SJSA1 (cell line): ENCODE measurements at regions not wholly inside any gene's neighbourhood (a gene's known extent, or its start where the extent isn't known, plus 50 kb on each side); places are given as distances from the start of the nearest gene placed in this dataset.

Source experiments
- DNase-seq, 2 experiments: peaks; one replicate each; pipeline ENCODE4 v3.0.0-alpha.2; 2015 to 2020; ENCODE audit warnings: low spot score in 2 of 2, low read depth in 1 of 2
- H3K27ac ChIP-seq: fragments of 250-450 bp; sonication (Bioruptor Pico); 2 replicates; pipeline ENCODE4 v1.5.1; 2020; ENCODE audit warnings: mild to moderate bottlenecking, moderate library complexity
- H3K27me3 ChIP-seq: fragments of 250-450 bp; sonication (Bioruptor Pico); replicated peaks from 2 replicates; pipeline ENCODE4 v1.5.1; 2020; ENCODE audit warnings: mild to moderate bottlenecking, moderate library complexity
- H3K36me3 ChIP-seq: fragments of 250-450 bp; sonication (Bioruptor Pico); 2 replicates; pipeline ENCODE4 v1.5.1; 2020; ENCODE audit warnings: mild to moderate bottlenecking
- H3K4me1 ChIP-seq: fragments of 250-450 bp; sonication (Bioruptor Pico); replicated peaks from 2 replicates; pipeline ENCODE4 v1.6.1; 2021; ENCODE audit warnings: mild to moderate bottlenecking
- H3K4me3 ChIP-seq: fragments of 250-450 bp; sonication (Bioruptor Pico); 2 replicates; pipeline ENCODE4 v1.5.1; 2020; ENCODE audit warnings: mild to moderate bottlenecking
- H3K9me3 ChIP-seq: fragments of 250-450 bp; sonication (Bioruptor Pico); replicated peaks from 2 replicates; pipeline ENCODE4 v1.5.1; 2020; ENCODE audit warnings: mild to moderate bottlenecking

- Histone ChIP-seq H3K27ac (no peak overlapping the region), H3K4me3 (no peak overlapping the region), H3K4me1 (peaks cover 15% of the 10 kb centered on the region), H3K27me3 (no peaks in the 10 kb centered on the region), H3K36me3 (no peaks in the 10 kb centered on the region), H3K9me3 (no peaks in the 10 kb centered on the region)
- DNase-seq: no peak
Observed at GRCh38 chrX:42098900-42099299, 175.5 kb upstream of the CASK start.

DNA sequence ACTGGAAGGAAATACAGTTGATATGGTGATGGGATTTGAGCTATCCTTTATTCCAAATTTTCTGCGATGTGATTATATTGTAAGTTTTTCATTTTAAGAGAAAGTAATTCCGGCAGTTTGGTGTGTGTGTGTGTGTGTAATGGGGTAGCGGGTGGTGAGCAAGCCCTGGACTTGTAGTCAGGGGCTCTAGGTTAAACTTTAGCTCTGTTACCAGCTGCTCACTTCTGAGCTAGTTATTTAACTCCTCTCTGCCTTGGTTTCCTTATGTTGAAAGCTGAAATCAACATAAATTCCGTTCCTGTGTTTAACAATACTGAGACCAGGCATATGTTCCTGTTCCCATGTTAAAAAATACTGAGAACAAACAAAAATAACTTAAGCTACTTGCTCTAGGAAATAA lies 174.1 kb upstream of the CASK start:
- Histone ChIP-seq H3K36me3 (no peaks in the 10 kb centered on the region), H3K4me1 (peaks cover 16% of the 10 kb centered on the region), H3K9me3 (no peaks in the 10 kb centered on the region), H3K27me3 (no peaks in the 10 kb centered on the region), H3K4me3 (no peak overlapping the region), H3K27ac (no peak overlapping the region)
- no peak for DNase-seq

DNA sequence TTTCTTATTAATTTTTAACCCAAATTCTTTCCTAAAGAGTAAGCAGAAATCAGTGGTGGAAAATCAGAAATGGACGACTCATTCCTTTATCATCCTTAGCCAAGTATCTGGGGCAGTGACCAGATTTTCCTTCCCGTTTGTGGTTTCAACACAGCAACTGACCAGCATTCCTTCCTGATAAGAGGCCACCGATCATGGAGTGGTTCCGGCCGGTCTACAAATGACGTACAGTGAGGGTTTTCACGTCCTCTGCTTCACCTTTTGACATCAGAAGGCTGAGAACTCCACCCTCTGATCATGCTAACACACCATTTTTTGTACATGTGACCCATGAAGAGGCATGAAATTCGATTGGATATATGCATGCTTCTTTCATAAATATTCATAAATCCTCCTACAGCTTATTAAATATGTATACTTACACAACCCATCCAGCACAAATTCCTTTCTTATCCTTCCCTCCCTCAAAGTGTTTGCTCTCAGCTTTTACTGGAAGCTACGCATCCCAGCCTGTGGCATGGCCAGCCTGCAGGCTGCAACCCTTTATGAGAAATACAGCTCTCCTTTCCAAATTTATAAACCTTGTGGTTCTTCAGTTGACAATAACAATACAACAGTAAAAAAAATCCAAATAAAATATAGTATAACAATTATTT lies 173.0 kb upstream of the CASK start:
- Histone ChIP-seq H3K27me3 (no peaks in the 10 kb centered on the region), H3K27ac (peak overlapping the region; percentile 64), H3K9me3 (no peaks in the 10 kb centered on the region), H3K4me1 (peaks cover 16% of the 10 kb centered on the region), H3K36me3 (no peaks in the 10 kb centered on the region), H3K4me3 (no peak overlapping the region)
- DNase-seq: peak; percentile 28 to 48

- DNase-seq: no peak
- Histone ChIP-seq H3K9me3 (no peaks in the 10 kb centered on the region), H3K4me3 (peak overlapping the region; percentile 9), H3K4me1 (peaks cover 16% of the 10 kb centered on the region), H3K36me3 (no peaks in the 10 kb centered on the region), H3K27me3 (no peaks in the 10 kb centered on the region), H3K27ac (peak overlapping the region; percentile 82)
Observed at GRCh38 chrX:42094218-42094617, 170.9 kb upstream of the CASK start.

DNA sequence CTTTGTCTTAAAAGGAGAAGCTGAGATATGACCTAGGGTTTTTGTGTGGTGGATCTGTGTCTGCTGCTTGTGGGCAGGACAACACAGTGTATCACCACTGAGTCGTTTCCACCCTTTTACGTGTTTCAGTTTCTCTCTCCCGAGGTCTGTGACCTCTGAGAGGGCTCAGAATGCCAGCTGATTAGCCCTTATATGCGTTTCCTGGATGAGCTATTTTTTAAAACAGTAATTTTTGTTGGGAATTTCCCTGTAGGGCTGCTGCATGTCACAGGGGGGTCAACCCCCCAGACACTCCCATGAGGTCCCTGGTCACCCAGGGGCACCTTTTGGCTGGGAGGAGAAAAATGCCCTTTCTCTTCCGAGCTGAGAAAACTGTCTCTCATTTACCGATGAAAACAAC lies 170.4 kb upstream of the CASK start:
- Histone ChIP-seq H3K27me3 (no peaks in the 10 kb centered on the region), H3K9me3 (no peaks in the 10 kb centered on the region), H3K4me3 (peak overlapping the region; percentile 9), H3K36me3 (no peaks in the 10 kb centered on the region), H3K4me1 (peaks cover 16% of the 10 kb centered on the region), H3K27ac (peak overlapping the region; percentile 82)
- peak; percentile 31 to 36 for DNase-seq

- H3K27me3 ChIP-seq: no peaks in the 10 kb centered on the region
- H3K9me3 ChIP-seq: no peaks in the 10 kb centered on the region
- H3K36me3 ChIP-seq: no peaks in the 10 kb centered on the region
- H3K4me3 ChIP-seq: no peak overlapping the region
- H3K27ac ChIP-seq: no peak overlapping the region
- peaks cover 9% of the 10 kb centered on the region; the same call in 1 of the 2 replicates for H3K4me1 ChIP-seq
- no peak for DNase-seq
Observed at GRCh38 chrX:42090395-42090794, 167.0 kb upstream of the CASK start.

- Histone ChIP-seq H3K4me3 (no peak overlapping the region), H3K27ac (no peak overlapping the region), H3K27me3 (no peaks in the 10 kb centered on the region), H3K4me1 (peaks cover 2% of the 10 kb centered on the region; the same call in 1 of the 2 replicates), H3K9me3 (no peaks in the 10 kb centered on the region), H3K36me3 (no peaks in the 10 kb centered on the region)
- no peak for DNase-seq
Observed at GRCh38 chrX:42089031-42089430, 165.7 kb upstream of the CASK start.

GRCh38 chrX:42087960-42088359 lies 164.6 kb upstream of the CASK start:
- Histone ChIP-seq H3K4me1 (no peaks in the 10 kb centered on the region), H3K9me3 (no peaks in the 10 kb centered on the region), H3K27me3 (no peaks in the 10 kb centered on the region), H3K4me3 (no peak overlapping the region), H3K27ac (no peak overlapping the region), H3K36me3 (no peaks in the 10 kb centered on the region)
- no peak for DNase-seq

DNA sequence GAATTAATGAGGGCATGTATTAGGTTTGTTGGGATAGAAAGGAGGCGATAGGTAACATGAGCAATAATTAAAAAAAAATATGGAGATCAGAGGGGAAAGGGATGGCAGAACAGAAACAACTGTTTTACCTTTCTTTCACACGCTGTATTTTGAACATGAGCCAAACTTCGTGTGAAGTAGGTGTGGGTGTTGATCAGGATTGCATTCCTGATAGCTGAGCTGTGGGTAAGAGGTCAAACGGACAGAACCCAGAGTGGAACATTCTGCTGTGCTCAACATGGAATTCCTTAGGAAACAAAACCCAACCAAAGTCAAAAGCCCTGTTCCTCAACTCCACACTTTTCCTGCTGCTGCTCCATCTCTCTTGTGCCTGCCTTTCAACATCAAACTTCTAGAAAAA lies 162.5 kb upstream of the CASK start:
- Histone ChIP-seq H3K4me3 (no peak overlapping the region), H3K4me1 (no peaks in the 10 kb centered on the region), H3K27me3 (no peaks in the 10 kb centered on the region), H3K27ac (no peak overlapping the region), H3K9me3 (no peaks in the 10 kb centered on the region), H3K36me3 (no peaks in the 10 kb centered on the region)
- no peak for DNase-seq

- Histone ChIP-seq H3K36me3 (no peaks in the 10 kb centered on the region), H3K4me3 (no peak overlapping the region), H3K4me1 (no peaks in the 10 kb centered on the region), H3K9me3 (no peaks in the 10 kb centered on the region), H3K27ac (no peak overlapping the region), H3K27me3 (no peaks in the 10 kb centered on the region)
- no peak for DNase-seq
Observed at GRCh38 chrX:42079968-42080367, 156.6 kb upstream of the CASK start.

DNA sequence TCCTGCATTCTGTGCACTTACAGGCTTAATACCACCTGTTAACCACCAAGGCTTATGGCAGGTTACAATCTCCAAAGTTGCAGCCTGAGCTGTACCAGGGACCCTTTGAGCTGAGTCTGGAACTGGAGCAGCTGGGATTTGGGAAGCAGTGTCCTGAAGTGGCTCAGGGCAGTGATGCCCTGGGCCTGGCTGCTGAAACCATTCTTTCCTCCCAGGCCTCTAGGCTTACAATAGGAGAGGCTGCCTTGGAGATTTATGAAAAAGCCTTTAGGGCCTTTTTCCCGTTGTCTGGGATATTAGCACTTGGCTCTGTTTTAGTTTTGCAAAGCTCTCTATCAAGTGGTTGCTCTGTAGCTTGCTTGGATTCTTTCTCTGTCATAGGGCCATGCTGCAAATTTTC lies 154.3 kb upstream of the CASK start:
- no peaks in the 10 kb centered on the region for H3K9me3 ChIP-seq
- H3K4me3 ChIP-seq: no peak overlapping the region
- no peaks in the 10 kb centered on the region for H3K27me3 ChIP-seq
- no peak overlapping the region for H3K27ac ChIP-seq
- no peak for DNase-seq
- no peaks in the 10 kb centered on the region for H3K36me3 ChIP-seq
- no peaks in the 10 kb centered on the region for H3K4me1 ChIP-seq

DNA sequence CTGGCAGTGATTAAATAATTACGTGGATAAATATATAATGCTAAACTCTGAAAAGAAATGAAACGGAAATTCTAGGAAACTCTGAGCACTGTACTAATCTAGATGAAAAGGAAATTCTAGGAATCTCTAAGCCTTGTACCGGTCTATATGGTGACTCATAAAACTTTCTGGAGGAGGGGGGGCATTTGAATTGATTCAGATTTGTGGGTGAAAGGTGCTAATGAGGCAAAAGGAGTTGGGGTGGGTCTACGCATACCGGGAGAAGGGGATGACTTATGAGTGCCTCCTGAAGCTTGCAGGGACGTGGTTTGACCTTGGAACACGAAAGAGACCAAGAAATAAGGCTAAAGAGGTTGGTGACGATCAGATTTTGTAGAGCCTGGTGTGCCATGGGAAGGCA lies 151.7 kb upstream of the CASK start:
- Histone ChIP-seq H3K9me3 (no peaks in the 10 kb centered on the region), H3K27ac (no peak overlapping the region), H3K27me3 (no peaks in the 10 kb centered on the region), H3K4me3 (no peak overlapping the region), H3K4me1 (no peaks in the 10 kb centered on the region), H3K36me3 (no peaks in the 10 kb centered on the region)
- DNase-seq: no peak

DNA sequence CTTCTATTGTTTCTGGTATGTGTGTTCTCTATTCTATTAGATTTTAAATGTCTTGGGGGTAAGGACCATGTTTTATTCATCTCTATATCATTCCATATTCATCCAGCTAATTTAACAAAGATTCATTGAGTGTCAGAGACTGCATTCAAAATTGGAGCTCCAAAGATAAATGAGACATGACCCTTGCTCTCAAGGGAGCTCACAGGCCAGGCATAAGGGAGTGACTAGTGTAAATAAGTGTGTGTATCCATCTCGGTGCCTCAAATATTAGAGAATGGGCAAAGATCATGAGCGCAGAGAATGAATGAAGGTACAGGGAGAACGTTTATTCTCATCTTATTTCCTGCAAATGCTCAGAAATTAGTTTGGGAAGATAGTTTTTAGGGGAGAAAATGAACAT lies 150.1 kb upstream of the CASK start:
- no peak for DNase-seq
- H3K4me3 ChIP-seq: no peak overlapping the region
- no peaks in the 10 kb centered on the region for H3K36me3 ChIP-seq
- H3K27me3 ChIP-seq: no peaks in the 10 kb centered on the region
- H3K27ac ChIP-seq: no peak overlapping the region
- no peaks in the 10 kb centered on the region for H3K9me3 ChIP-seq
- H3K4me1 ChIP-seq: no peaks in the 10 kb centered on the region

- H3K4me1 ChIP-seq: no peaks in the 10 kb centered on the region
- H3K4me3 ChIP-seq: no peak overlapping the region
- no peaks in the 10 kb centered on the region for H3K9me3 ChIP-seq
- DNase-seq: no peak
- H3K27me3 ChIP-seq: no peaks in the 10 kb centered on the region
- no peak overlapping the region for H3K27ac ChIP-seq
- no peaks in the 10 kb centered on the region for H3K36me3 ChIP-seq
Observed at GRCh38 chrX:42070866-42071265, 147.5 kb upstream of the CASK start.

GRCh38 chrX:42054256-42054655 lies 130.9 kb upstream of the CASK start:
- no peak for DNase-seq
- H3K4me3 ChIP-seq: no peak overlapping the region
- no peaks in the 10 kb centered on the region for H3K9me3 ChIP-seq
- no peaks in the 10 kb centered on the region for H3K36me3 ChIP-seq
- no peaks in the 10 kb centered on the region for H3K4me1 ChIP-seq
- H3K27me3 ChIP-seq: no peaks in the 10 kb centered on the region
- H3K27ac ChIP-seq: no peak overlapping the region
